ENCODE measurements at regions not wholly inside any gene's neighbourhood (a gene's known extent, or its start where the extent isn't known, plus 50 kb on each side); places are given as distances from the start of the nearest gene placed in this dataset.

DNA sequence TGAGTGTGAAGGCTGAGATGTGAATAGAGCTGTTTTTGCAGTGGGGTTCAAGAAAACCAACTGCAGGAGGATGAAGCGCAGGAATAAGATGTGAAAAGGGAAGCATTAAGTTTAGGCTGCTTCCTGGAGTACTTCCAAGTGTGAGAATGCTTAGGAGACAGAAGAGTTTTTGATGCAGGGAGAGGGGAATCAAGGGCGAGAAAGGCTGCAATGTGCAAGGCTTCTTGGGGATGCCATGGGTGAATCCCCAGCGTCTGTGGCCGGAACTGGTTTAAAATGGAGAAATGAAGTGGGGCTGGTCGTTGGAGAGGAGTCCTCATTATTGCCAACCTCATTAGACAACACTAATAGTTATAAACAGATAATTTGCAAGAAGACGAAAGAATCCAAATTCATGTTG, 764.9 kb downstream of the LIG4 start:
- Histone ChIP-seq H3K79me1 (ENCODE audit: insufficient read depth, low read depth, low read length, poor library complexity, severe bottlenecking) (no peaks in the 10 kb centered on the region), H2BK120ac (ENCODE audit: low read depth, low read length, poor library complexity, severe bottlenecking) (no peak overlapping the region), H3K56ac (ENCODE audit: insufficient read length, low read depth, low read length) (no peak overlapping the region), H3K23ac (ENCODE audit: insufficient read length, low read depth, low read length) (no peak overlapping the region), H2AFZ (ENCODE audit: low read length) (no peak overlapping the region), H4K8ac (replicated peaks; ENCODE audit: insufficient read length, low read depth, low read length) (no peak overlapping the region), H4K91ac (ENCODE audit: insufficient read length, low read depth, low read length) (no peak overlapping the region), H3K4ac (ENCODE audit: low read depth, low read length) (no peak overlapping the region), H3K18ac (ENCODE audit: insufficient read length, low read depth, low read length) (no peak overlapping the region), H3K9ac (ENCODE audit: extremely low read depth, insufficient read length, low read length) (no peak overlapping the region), H2BK12ac (ENCODE audit: insufficient read length, low read depth, low read length) (no peak overlapping the region), H3T11ph (ENCODE audit: low read length) (no peak overlapping the region), H3K4me1 (ENCODE audit: insufficient read depth, low read length) (no peaks in the 10 kb centered on the region), H3K23me2 (ENCODE audit: insufficient read length, low read depth, low read length, poor library complexity, severe bottlenecking) (no peaks in the 10 kb centered on the region), H3K9me3 (ENCODE audit: control insufficient read depth, low read depth, low read length) (no peaks in the 10 kb centered on the region), H2BK15ac (ENCODE audit: low read depth, low read length) (no peak overlapping the region), H3K27ac (ENCODE audit: insufficient read length, low read depth, low read length) (no peak overlapping the region), H3K27me3 (ENCODE audit: insufficient read depth, low read length) (no peaks in the 10 kb centered on the region), H3K14ac (ENCODE audit: insufficient read depth, low read length) (no peak overlapping the region), H3K79me2 (ENCODE audit: insufficient read depth, low read length) (no peaks in the 10 kb centered on the region), H3K4me2 (ENCODE audit: insufficient read depth, insufficient read length, low read length) (no peak overlapping the region), H2BK5ac (ENCODE audit: insufficient read length, low read length) (no peak overlapping the region), H4K20me1 (ENCODE audit: control insufficient read depth, insufficient read depth, insufficient read length) (no peaks in the 10 kb centered on the region), H2AK5ac (ENCODE audit: insufficient read length, low read length) (no peak overlapping the region), H4K5ac (ENCODE audit: insufficient read length, low read depth, low read length) (no peak overlapping the region), H2BK20ac (ENCODE audit: low read depth, low read length, poor library complexity, severe bottlenecking) (no peak overlapping the region)
- H3K4me1 Mint-ChIP-seq: peaks cover 4% of the 10 kb centered on the region in 2 experiments
- H3K27me3 Mint-ChIP-seq (ENCODE audit: low read depth): no peaks in the 10 kb centered on the region
- H3K27ac Mint-ChIP-seq: no peak overlapping the region; a peak in 1 of 7 replicates
- peaks cover 20 to 24% of the 10 kb centered on the region in 2 experiments for H3K9me3 Mint-ChIP-seq
- no CpG with 5 or more reads among the region's 6 CpGs for WGBS (ENCODE audit: extremely low coverage, insufficient read length, low lambda C conversion rate)
- TF ChIP-seq CTCF (conservative IDR thresholded peaks at IDR 0.05): no peak
- DNase-seq: no peak
- peaks cover 4 to 15% (median 11%) of the 10 kb centered on the region in 3 experiments; a peak in 5 of 7 replicates for H3K36me3 Mint-ChIP-seq (ENCODE audit: insufficient read depth in 1 of 3, low read depth in 3 of 3)
- H3K4me3 Mint-ChIP-seq: no peak overlapping the region

All from H9 (cell line).